KMS-11 (cell line): ENCODE measurements at regions not wholly inside any gene's neighbourhood (a gene's known extent, or its start where the extent isn't known, plus 50 kb on each side); places are given as distances from the start of the nearest gene placed in this dataset.

ENCODE experiments used
- H2AFZ ChIP-seq: fragments of 200-600 bp; sonication (generic); 2 replicates; pipeline ENCODE4 v1.6.1; 2016; ENCODE audit warnings: antibody characterized with exemption, mixed run types, low read depth
- H3K27ac ChIP-seq: fragments of 200-600 bp; sonication (generic); 2 replicates; pipeline ENCODE4 v1.6.1; 2016; ENCODE audit warnings: mild to moderate bottlenecking, mixed run types
- H3K27me3 ChIP-seq: fragments of 200-600 bp; sonication (generic); 2 replicates; pipeline ENCODE4 v1.6.1; 2017; ENCODE audit warnings: mild to moderate bottlenecking, low read depth, mixed run types, moderate library complexity; ENCODE audit not compliant: insufficient read depth
- H3K36me3 ChIP-seq: fragments of 200-600 bp; sonication (generic); 2 replicates; pipeline ENCODE4 v1.6.1; 2017; ENCODE audit warnings: mild to moderate bottlenecking, mixed run types; ENCODE audit not compliant: insufficient read depth
- H3K4me1 ChIP-seq: fragments of 200-600 bp; sonication (generic); 2 replicates; pipeline ENCODE4 v1.6.1; 2016; ENCODE audit warnings: mild to moderate bottlenecking, low read depth, mixed run types; ENCODE audit not compliant: poor library complexity, severe bottlenecking
- H3K4me2 ChIP-seq: fragments of 200-600 bp; sonication (generic); 2 replicates; pipeline ENCODE4 v1.7.0; 2016; ENCODE audit warnings: mild to moderate bottlenecking, mixed run types
- H3K4me3 ChIP-seq: fragments of 200-600 bp; sonication (generic); IDR thresholded peaks from 2 replicates; pipeline ENCODE4 v1.6.1; 2017; ENCODE audit warnings: low read depth, low read length, mixed read lengths; ENCODE audit not compliant: insufficient read depth
- H3K79me2 ChIP-seq: fragments of 200-600 bp; sonication (generic); 2 replicates; pipeline ENCODE4 v1.6.1; 2016; ENCODE audit warnings: low read depth, mixed run types; ENCODE audit not compliant: insufficient read depth
- H3K9ac ChIP-seq: fragments of 200-600 bp; sonication (generic); 2 replicates; pipeline ENCODE4 v1.6.1; 2016; ENCODE audit warnings: mild to moderate bottlenecking, mixed run types
- H4K20me1 ChIP-seq: fragments of 200-600 bp; sonication (generic); 2 replicates; pipeline ENCODE4 v1.6.1; 2016; ENCODE audit warnings: mild to moderate bottlenecking, mixed run types; ENCODE audit not compliant: insufficient read depth
- CTCF ChIP-seq: fragments of 200-600 bp; sonication (generic); conservative IDR thresholded peaks from 2 replicates; pipeline ENCODE4 v1.6.1; 2017; ENCODE audit warnings: low read depth, mild to moderate bottlenecking, antibody characterized with exemption, low read length, moderate library complexity, mixed read lengths

GRCh38 chr2:133865141-133865540 lies 296.9 kb upstream of the NCKAP5 start:
- H3K27ac ChIP-seq: no peak overlapping the region
- H3K27me3 ChIP-seq: no peaks in the 10 kb centered on the region
- H3K4me3 ChIP-seq: no peak overlapping the region
- no peak for TF ChIP-seq CTCF
- no peak overlapping the region for H3K9ac ChIP-seq
- no peaks in the 10 kb centered on the region for H4K20me1 ChIP-seq
- no peak overlapping the region for H2AFZ ChIP-seq
- no peak overlapping the region for H3K4me2 ChIP-seq
- no peaks in the 10 kb centered on the region for H3K4me1 ChIP-seq
- H3K36me3 ChIP-seq: no peaks in the 10 kb centered on the region
- H3K79me2 ChIP-seq: no peaks in the 10 kb centered on the region

GRCh38 chr2:133867166-133867565 lies 298.9 kb upstream of the NCKAP5 start:
- H3K4me3 ChIP-seq: no peak overlapping the region
- no peak for TF ChIP-seq CTCF
- no peaks in the 10 kb centered on the region for H3K27me3 ChIP-seq

GRCh38 chr2:133871545-133872209 lies 303.4 kb upstream of the NCKAP5 start:
- H2AFZ ChIP-seq: no peak overlapping the region
- H3K4me1 ChIP-seq: no peaks in the 10 kb centered on the region
- H3K27ac ChIP-seq: no peak overlapping the region
- H3K4me3 ChIP-seq: no peak overlapping the region
- no peak overlapping the region for H3K9ac ChIP-seq
- no peak overlapping the region for H3K4me2 ChIP-seq
- no peaks in the 10 kb centered on the region for H3K36me3 ChIP-seq
- TF ChIP-seq CTCF: no peak
- H3K79me2 ChIP-seq: no peaks in the 10 kb centered on the region
- no peaks in the 10 kb centered on the region for H3K27me3 ChIP-seq
- no peaks in the 10 kb centered on the region for H4K20me1 ChIP-seq

More at GRCh38 chr2:133867166-133867565, 298.9 kb upstream of the NCKAP5 start:
- H3K4me2 ChIP-seq: no peak overlapping the region
- no peak overlapping the region for H3K9ac ChIP-seq
- no peaks in the 10 kb centered on the region for H4K20me1 ChIP-seq
- no peak overlapping the region for H3K27ac ChIP-seq
- no peaks in the 10 kb centered on the region for H3K79me2 ChIP-seq
- H3K4me1 ChIP-seq: no peaks in the 10 kb centered on the region
- no peaks in the 10 kb centered on the region for H3K36me3 ChIP-seq
- H2AFZ ChIP-seq: no peak overlapping the region

GRCh38 chr2:133878326-133878725 lies 310.1 kb upstream of the NCKAP5 start:
- H3K79me2 ChIP-seq: no peaks in the 10 kb centered on the region
- no peaks in the 10 kb centered on the region for H3K4me1 ChIP-seq
- no peaks in the 10 kb centered on the region for H3K27me3 ChIP-seq
- H3K4me3 ChIP-seq: no peak overlapping the region
- no peak overlapping the region for H3K27ac ChIP-seq
- H3K4me2 ChIP-seq: no peak overlapping the region
- no peak for TF ChIP-seq CTCF
- no peaks in the 10 kb centered on the region for H4K20me1 ChIP-seq
- no peaks in the 10 kb centered on the region for H3K36me3 ChIP-seq
- H2AFZ ChIP-seq: no peak overlapping the region
- H3K9ac ChIP-seq: no peak overlapping the region
